Activated CD4-positive, CD25-positive, alpha-beta regulatory T cell treated with anti-CD3 and anti-CD28 coated beads, Interleukin-2, amount 50 U/mL, for 72 hours (primary cell): ENCODE measurements at regions not wholly inside any gene's neighbourhood (a gene's known extent, or its start where the extent isn't known, plus 50 kb on each side); places are given as distances from the start of the nearest gene placed in this dataset.
"Not testable (repeated sequence)": the region's sequence is repeated elsewhere in the genome, so short reads cannot be mapped to it uniquely, and the experiment has no call there.

Experiments used
- DNase-seq: peaks from one replicate; pipeline ENCODE4 v3.0.0; 2021

DNA sequence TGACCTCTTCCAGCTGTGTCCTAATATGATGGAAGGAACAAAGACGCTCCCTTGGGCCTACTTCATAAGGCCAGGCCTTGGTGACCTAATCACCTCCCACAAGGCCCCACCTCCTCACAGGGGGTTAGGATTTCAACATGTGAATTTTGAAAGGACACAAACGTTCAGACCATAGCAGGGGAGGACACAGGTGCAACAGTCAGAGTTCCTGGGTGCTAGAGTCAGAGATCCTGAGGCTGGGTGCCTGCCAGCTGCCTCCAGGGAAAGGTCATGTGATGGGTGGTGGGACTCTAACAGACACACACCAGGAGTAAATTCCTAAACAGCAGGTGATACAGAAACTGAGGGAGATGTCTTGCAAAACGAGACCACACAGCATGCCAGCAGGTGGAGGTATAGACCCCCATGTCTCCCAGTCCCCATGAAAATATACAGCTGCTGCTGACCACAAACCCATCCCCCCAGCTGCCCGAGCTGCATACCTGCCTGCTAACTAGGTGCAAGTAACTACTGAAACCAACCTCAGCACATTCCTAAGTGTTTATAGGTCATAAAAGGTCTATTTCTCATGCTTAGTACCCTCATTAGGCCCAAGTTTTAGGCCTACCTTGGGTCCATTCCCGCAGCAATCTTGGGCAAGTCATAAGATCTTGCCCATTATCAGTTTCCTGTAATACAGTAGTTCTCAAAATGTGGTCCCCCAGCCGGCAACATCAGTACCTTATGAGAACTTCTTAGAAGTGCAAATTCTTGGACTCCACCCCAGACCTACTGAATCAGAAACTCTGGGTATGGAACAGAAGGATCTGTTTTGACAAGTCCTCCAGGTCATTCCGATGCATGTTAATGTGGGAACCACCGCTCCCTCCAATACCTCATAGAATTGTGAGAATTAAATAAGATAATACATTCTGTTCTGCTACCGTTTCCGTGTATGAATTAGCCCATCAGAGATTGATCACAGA is 245.3 kb downstream of the ENC1 start:
- no peak for DNase-seq

DNA sequence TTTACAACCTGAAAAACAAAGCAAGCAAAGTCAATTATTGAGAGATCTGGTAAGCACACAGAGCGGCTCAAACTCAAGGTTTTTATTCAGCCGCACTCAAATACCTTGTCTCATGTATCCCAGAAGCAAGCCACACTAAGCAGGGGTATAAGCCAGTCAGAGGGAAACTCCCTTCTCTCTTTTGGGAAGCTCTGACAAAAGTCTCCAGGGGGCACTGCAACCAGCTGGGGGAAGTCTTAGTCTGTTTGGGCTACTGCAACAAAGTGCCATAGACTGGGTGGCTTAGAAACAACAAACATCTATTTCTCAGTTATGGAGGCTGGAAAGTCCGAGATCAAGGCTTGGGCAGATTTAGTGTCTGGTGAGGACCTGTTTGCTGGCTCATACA is 246.0 kb downstream of the ENC1 start:
- no peak for DNase-seq

DNA sequence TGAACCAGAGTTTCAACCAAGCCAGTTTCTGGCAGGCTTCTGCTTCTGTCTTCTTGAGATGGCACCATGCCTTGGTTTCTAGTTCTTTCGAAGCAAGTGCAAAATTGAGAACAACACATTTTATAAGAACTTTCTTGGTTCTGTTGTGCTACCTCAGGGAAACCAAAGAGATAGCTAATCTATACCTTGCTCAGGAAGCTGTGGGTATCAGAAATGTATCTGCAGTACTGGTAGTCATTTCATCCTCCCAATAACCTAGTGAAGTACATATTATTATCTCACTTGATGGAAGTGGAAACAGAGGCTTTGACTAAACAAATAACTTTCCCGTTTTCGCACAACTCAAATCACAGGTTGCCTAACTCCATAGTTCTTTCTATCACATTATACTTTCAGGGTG is 246.6 kb downstream of the ENC1 start:
- no peak for DNase-seq

DNA sequence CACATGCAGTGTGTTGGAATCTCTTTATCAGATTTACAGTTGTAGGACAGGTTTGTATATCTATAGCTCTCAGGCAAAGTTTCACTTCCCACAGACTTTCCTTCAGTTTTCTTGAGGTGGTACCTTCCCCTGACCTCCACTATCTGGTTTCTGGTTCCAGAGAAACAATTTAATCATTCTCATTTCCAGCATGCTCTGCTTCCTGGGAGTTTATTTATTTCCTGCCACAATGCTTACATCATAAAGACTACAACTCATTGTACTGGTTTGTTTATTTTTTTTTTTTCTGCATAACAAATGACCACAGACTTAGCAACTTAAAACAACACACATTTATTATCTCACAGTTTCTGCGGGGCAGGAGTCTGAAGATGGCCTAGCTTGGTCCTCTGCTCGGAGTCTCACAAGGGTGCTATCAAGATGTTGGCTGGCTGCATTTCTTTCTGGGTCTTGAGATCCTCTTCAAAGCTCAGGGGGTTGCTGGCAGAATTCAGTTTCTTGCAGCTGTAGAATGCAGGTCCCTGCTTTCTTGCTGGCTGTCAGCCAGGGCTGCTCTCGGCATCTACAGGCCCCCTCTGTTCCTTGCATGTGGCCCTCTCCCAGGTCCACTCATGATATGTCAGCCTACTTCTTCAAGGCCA is 247.7 kb downstream of the ENC1 start:
- DNase-seq: no peak

DNA sequence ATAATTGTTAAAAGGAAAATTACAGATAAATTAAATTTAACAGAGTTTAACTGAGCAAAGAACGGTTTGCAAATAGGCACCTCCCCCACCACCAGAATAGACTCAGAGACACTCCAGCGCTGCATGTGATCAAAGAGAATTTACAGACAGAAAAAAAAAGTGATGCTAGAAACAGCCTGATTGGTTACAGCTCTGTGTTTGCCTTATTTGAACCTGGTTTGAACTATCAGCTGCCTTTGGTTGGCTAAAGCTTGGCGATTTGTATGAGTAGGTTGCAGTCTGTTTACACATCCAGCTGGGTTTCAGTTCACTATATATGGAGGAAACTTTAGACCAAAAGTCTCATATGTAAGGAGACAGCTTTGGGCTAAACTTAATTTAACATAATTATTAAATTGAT is 249.1 kb downstream of the ENC1 start:
- DNase-seq: no peak

DNA sequence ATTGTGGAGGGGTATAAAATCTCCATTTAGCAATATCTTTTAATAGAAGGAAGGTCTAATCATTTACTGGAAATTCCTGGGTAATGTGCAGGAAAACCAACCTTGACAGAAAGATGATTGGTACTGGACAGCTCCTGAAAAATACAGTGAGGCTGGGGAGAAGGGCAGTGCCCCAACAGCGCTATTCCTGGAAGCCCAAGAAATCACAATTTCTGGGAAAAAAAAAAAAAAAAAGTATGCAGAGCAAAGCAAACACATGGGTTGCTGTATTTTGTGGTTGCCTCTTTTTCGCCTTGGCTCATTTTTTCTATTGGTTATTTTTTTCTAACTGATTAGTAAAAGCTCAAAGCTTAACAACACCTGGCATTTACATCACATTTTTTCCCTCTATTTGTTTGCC is 249.7 kb downstream of the ENC1 start:
- no peak for DNase-seq

DNA sequence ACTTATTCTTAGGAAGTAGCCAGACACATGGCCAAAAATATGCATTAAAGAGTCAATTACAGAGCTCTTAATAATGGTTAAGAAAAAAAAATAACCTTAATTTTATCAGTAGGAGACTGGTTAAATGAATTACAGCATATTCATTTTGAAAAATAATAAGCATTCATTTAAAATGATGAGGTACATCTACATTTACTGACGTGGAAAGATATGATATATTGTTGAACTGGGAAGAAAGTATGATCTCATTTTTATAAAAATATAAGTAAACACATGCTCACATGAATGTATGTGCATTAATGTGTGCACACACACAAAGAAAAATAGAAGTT is 250.3 kb downstream of the ENC1 start:
- no peak for DNase-seq

DNA sequence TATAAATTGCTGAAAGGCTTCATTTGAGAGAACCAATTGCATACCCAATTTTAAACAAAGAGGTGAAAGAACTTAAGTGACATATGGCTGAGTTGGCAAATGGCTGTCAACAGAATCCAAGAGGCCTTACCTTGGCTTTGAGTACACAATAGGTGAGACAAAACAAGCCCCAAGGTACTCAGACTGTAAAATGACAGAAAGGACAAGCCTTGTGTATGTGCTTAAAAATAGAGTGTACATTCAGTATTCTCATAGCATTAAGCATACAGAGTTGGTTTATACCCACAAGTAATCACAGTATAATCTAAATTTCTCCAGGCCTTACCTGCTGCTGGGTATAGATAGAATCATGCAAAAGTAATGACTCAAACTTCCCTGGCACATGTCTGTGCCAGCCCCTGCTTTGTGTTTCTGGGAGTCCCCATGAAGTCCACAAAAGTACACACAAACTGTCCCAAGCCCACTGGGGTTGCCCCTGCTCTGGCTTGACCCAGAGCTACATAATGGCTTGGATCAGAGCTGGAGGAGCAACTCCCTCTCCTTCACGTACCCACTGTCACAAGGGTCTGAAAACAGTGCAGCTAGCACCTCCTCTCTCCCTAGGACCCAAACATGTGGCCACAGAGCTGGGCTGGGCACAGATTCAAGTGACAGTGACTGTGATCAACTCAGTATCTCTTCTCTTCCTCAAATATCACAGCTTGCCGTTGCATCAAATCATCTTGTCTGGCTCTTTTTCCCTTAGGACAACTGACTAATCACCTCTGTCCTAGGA is 250.8 kb downstream of the ENC1 start:
- no peak for DNase-seq

DNA sequence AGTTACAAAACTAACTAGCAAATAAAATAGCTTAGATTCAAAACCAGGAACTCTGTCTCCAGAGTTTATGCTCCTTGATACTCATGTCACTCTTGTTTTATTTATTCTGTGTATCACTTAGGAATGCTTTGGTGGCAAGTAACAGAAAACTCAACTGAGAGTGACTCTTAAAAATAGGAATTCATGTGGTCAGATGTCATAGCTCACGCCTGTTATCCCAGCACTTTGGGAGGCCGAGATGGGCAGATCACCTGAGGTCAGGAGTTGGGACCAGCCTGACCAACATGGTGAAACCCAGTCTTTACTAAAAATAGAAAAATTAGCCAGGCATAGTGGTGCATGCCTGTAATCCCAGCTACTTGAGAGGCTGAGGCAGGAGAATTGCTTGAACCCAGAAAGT is 252.1 kb downstream of the ENC1 start:
- DNase-seq: not testable (repeated sequence)

DNA sequence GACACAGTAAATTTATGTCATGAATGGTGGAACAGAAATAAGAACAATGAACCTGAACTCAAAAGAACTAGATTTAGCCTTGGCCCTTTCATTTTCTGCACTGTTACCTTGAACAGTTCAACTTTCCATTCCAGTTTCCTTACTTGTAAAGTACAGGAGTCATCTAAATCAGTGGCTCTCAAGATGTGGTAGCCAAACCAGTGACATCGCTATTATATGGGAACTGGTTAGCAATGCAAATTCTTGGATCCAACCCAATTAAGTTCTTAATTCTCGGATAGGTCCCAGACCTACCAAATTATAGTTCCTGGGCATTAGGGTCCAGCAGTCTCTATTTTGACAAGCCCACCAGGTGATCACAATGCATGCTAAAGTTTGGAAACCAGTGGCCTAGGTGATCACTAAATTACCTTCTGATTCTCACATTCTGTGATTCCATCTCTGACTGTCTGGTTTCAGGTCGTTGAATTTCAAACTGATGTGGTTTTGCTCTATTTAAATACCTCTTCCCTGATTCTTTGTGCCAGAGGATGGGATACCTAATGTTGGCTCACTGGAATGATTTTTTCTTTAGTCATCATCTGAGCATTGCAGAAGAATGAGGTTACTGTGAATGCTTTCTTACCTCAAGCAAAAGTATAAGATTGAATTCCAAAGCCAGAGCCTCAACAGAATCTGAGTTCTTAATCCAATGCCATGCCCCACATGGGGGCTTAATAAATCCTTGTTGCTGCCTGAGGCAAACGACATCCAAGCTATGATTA is 253.8 kb downstream of the ENC1 start:
- no peak for DNase-seq

DNA sequence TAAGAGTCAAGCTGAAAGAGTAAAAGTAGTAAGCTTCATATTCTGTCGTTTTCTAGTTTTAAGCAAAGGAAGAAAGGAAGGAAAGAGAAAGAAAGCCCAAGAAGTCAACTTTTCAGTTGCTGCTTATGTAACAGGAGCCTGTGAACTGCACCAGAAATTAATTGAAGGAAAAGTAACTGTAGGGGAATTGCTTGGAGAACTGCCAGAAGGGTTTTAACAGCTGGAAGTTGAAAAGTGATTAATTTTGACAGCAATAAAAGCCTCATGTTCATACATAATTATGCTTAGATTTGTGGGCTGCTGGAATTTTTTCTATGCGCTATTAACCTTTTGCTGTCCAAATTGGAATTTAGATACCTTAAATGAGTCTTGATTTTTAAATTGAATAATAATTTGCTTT is 255.7 kb downstream of the ENC1 start:
- no peak for DNase-seq

DNA sequence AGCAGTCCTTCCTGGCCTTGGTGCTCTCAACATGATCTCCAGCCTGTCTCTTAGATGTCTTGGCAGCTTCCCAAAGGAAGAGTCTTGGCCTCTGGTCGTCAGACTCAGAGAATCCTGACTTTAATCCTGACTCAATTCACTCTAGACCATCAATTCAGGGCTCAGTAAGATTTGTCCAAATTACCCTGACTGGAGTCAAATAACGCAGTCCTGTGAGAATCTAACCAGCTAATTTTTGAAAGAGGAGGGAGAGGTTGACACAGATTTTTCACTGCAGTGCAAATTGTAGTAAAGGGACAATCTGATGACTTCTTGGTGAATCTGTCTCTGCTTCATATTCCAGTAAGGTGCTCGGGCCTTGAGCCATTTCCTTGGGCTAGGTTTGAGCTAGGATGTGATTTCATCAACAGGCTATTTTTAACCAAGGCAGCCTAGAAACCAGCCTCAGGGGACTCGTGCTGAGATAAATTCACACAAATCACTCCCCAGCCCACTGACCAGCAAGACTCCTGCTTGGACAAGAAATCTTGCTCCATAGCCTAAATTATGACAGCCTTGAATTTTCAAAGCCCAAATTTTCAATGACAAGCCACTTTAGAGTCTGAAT is 257.4 kb downstream of the ENC1 start:
- no peak for DNase-seq

DNA sequence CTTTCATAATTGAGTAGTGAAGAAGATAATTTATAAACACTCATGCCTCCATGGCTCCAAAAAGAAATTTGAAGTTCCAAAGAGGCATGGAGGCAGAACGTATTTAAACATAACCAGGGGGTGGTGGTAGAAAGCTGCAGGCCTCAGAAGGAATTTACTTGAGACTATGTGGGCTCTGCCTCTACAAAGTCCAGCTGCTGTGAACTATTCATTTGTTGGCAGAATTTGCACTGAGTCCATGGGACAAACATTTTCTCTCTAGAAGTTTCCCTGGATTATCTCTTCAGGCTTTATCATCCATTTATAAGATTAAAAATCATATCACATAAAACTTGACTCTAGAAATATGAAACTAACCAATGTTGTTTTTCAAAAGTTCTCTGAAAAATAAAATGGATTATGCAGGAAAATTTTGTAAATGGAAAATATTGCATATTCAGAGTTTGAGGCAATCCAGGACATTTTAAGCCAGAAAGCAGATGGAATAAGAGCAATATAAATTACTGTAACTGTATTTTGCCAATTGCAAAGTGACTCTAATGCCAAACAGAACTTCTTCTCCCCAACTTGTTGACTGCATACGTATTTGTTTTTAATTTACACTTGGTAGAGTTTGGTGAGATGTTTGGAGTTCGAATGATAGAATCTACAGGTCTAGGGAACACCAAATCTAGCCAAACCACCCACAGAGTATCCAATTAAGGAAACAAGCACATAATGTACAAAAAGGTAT is 258.2 kb downstream of the ENC1 start:
- DNase-seq: no peak

DNA sequence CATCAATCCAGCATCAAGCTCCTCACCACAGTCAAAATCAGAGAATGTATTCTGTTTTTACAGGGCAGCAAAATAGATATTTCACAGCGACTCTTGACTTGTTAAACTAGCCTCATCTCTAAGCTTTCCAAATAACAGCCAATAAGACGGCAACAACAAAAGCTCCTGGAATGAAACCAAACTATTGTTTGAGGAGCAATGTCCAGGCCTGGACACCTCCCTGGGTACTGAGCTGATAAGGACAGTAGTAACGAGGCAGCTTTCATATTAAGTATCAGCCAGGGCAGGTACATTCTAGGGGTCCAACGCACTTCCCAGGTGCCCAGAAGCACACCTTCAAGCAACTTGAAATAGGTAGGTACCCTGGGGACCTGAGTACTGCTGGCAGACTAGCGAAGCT is 260.3 kb downstream of the ENC1 start:
- DNase-seq: no peak

DNA sequence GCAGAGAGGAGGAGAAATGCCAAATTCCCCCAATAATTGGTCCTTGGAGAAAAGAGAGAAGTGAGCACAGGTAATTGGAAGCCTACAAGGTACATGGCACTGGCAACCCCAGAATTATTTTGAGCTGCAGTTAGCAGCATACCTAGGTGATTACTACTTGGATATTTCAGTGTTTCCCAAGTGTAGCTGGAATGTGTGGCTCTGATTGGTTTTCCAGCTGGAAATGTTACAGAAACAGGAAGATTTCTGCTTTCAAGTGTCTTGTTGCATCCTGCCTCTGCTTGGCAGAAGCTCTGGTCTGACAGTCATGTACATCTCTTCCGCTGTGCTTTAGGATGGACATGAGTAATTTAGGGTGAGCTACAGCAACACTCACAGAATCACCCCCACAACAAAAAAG is 262.1 kb downstream of the ENC1 start:
- DNase-seq: no peak

DNA sequence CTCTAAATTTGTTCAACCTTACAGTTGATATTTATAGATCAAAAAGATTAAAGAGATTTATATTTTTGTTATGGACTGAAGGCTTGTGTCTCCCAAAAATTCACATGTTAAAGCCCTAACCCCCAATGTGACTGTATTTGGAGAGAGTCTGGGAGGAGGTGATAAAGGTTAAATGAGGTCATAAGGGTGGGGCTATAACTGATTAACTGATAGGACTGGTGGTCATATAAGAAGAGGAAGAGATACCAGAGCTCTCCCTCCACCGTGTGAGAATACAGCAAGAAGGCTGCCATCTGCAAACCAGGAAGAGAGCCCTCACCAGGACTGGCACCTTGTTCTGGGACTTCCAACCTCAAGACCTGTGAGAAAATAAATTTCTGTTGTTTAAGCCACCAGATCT is 264.3 kb downstream of the ENC1 start:
- DNase-seq: no peak

DNA sequence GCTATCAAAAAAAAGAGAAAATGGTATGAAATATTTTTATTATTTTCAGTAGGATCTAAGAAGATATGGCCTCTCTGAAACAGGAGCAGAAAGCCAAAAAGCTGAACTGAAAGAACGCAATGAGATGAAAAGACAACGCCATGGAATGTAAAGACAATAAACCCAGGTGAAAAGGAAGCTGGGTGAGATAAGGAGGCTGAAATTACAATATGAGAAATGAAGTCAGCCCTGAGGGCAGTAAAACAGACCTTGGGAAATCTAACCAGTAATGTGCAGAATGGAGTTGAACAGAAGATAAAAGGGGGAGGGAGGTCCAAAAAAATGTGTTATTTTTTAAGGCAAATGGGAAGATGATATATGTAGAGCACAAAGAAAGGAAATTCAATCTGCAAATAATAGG is 265.3 kb downstream of the ENC1 start:
- no peak for DNase-seq

DNA sequence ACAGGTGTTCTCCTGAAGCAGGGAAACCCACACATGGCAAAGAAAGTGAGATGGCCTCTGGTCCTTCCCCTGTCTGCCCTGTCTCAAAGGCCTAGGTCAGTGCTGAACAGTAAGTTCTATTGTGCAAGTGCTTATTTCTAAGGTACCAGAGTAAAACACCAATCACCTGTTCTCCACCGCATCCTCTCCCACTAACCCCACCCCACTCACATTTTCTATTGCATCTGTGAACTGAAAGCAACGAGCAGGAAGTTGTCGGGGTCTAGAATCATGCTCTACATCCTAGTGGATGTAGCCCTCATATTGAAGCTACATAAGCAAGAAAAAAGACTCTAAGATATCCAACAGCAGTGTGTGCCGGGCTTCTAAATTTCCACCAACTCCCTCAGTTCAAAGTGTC is 265.9 kb downstream of the ENC1 start:
- DNase-seq: no peak

DNA sequence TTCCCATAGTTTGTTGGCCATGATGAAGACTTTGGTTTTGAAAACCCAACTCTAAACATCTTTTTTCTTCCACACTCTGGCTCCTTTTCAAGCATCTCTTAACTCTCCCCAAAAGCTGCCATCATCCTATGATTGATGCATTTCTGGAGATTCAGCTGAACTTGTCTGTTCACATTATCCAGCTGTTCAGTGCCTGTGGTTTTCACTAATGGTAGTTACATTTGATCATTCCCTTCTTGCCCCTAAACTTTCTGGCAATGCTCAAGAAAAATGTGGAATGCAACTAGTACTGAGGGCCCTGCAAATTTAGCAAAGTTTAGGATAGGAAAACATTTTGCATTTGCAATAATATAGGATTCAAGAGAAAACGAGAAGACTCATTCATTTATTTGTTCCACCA is 267.5 kb downstream of the ENC1 start:
- no peak for DNase-seq

DNA sequence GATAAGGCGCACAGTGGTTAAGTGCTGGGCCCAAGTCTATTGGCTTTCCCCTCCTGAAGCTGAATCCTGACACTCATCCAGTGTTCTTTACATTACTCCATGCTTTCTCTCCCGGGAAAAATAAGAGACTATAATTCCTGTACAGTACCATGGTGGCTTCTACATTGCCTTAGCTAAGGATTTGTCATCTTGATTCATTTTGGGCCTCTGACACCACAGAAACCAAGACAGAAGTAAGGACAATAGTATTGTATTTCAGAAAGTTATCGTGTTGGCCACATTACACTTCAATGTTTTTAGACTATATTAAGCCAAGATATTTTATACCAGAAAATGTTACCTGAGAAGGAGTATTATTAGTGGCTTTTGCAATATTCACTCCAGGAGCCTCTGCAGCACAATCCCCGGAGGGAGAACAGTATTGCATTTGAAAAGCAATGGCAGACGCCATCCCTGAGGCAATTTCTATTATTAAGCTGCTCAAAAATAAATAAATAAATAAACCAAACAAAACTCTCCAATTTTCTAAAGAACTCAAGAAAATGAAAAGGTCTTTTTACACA is 267.9 kb downstream of the ENC1 start:
- DNase-seq: no peak

DNA sequence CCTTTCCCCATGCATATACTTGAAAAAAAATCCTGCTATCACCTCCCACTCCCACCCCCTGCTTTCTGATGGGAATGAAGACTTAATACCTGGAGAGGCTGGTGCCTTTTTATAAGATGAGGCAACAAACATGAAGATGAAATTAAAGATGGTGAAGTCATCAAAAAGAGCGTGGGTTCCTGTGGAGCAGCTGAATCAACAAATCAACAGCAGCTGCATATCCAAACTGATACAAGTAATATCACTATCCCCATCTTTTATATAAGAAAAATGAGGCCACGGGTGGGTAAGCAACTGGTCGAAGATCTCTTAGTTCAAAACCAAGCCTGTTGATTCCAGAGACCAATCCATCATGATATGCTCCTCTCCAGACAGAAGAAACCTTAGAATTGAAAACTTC is 268.5 kb downstream of the ENC1 start:
- DNase-seq: no peak

DNA sequence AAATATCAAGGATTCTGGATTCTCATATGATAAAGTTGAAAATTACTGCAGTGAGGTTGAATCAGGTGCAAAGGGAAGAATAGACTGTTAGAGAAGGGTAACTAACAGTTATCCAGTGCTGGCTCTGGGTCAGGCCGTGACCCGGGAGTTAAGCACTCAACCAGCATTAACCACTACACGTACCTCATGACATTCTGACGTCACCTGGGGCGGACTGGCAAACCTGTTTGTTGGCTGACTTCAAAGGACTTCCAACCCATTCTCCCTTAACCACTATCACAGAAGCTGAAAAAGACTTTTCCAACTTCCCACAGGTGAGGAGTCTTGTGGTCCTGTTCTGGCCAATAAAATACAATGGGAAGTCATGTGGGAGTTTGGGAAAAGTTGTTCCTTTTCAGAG is 268.9 kb downstream of the ENC1 start:
- DNase-seq: no peak
